H1 (cell line): ENCODE measurements at regions not wholly inside any gene's neighbourhood (a gene's known extent, or its start where the extent isn't known, plus 50 kb on each side); places are given as distances from the start of the nearest gene placed in this dataset.

ENCODE experiments used
- CTCF ChIA-PET: fragments of 300-600 bp; sonication (Branson Sonifier 250); formaldehyde crosslinking; loops from one replicate; lab custom pipeline; 2021; ENCODE audit not compliant: partially characterized antibody; lab: Charles Lee
- POLR2A ChIA-PET: fragments of 300-600 bp; sonication (Branson Sonifier 250); formaldehyde crosslinking; loops from one replicate; lab custom pipeline; 2021; ENCODE audit warnings: inconsistent platforms; ENCODE audit not compliant: partially characterized antibody; lab: Charles Lee
- DNase-seq, 2 experiments: peaks; one replicate each; pipeline versions ENCODE4 v3.0.0 to v3.0.0-alpha.2; 2010 to 2022; ENCODE audit warnings: low spot score in 2 of 2, low read depth in 1 of 2, mixed read lengths in 1 of 2
- FAIRE-seq: peaks from 2 replicates; lab custom pipeline; 2011; peaks lifted over from hg19 to GRCh38; lab: Jason Lieb, UNC
- H2AFZ ChIP-seq: 2 replicates; pipeline ENCODE4 v1.8.1; 2012; ENCODE audit warnings: low read length, inconsistent platforms
- H2AK5ac ChIP-seq: 2 replicates; pipeline ENCODE4 v1.6.1; 2013; ENCODE audit warnings: low read depth, low read length
- H2BK120ac ChIP-seq: replicated peaks from 2 replicates; pipeline ENCODE3; 2013; ENCODE audit warnings: low read depth, low read length, inconsistent platforms
- H2BK12ac ChIP-seq: 2 replicates; pipeline ENCODE4 v1.6.1; 2013; ENCODE audit warnings: low read depth, low read length
- H2BK15ac ChIP-seq: 2 replicates; pipeline ENCODE4 v1.6.1; 2013; ENCODE audit warnings: low read length
- H2BK20ac ChIP-seq: 2 replicates; pipeline ENCODE4 v1.6.1; 2013; ENCODE audit warnings: low read length
- H2BK5ac ChIP-seq: 2 replicates; pipeline ENCODE4 v1.6.1; 2013; ENCODE audit warnings: low read depth, low read length
- H3K14ac ChIP-seq: 2 replicates; pipeline ENCODE4 v1.6.1; 2013; ENCODE audit warnings: inconsistent platforms; ENCODE audit not compliant: insufficient read length
- H3K18ac ChIP-seq: 2 replicates; pipeline ENCODE4 v1.6.1; 2013; ENCODE audit warnings: low read length; ENCODE audit errors: extremely low read depth
- H3K23ac ChIP-seq: 2 replicates; pipeline ENCODE4 v1.6.1; 2013; ENCODE audit warnings: inconsistent platforms; ENCODE audit not compliant: insufficient read length
- H3K23me2 ChIP-seq: 2 replicates; pipeline ENCODE4 v1.6.1; 2013; ENCODE audit warnings: low read depth, low read length
- H3K27ac ChIP-seq: 2 replicates; pipeline ENCODE4 v1.6.1; 2011; ENCODE audit warnings: low read depth, low read length, inconsistent platforms
- H3K27me3 ChIP-seq, 4 experiments: replicated peaks in 1 of 4; 1 replicate in 1 of 4; 2 replicates in 3 of 4; pipeline versions ENCODE4 v1.6.1 to v1.8.1; 2011 to 2013; ENCODE audit warnings: low read length in 3 of 4, mild to moderate bottlenecking in 3 of 4, inconsistent platforms in 2 of 4, mixed read lengths in 2 of 4, moderate library complexity in 1 of 4; ENCODE audit not compliant: control insufficient read depth in 3 of 4, insufficient read depth in 3 of 4; ENCODE audit errors: extremely low read depth in 1 of 4
- H3K36me3 ChIP-seq, 4 experiments: 2 replicates each; pipeline versions ENCODE4 v1.6.1 to v1.8.1; 2011 to 2013; ENCODE audit warnings: mild to moderate bottlenecking in 4 of 4, low read length in 3 of 4, moderate library complexity in 2 of 4, control low read depth in 1 of 4, inconsistent platforms in 1 of 4; ENCODE audit not compliant: insufficient read depth in 4 of 4, control insufficient read depth in 2 of 4
- H3K4ac ChIP-seq: replicated peaks from 2 replicates; pipeline ENCODE3; 2013; ENCODE audit warnings: low read length, low read depth, mixed read lengths, inconsistent platforms; ENCODE audit not compliant: insufficient read length
- H3K4me1 ChIP-seq, 4 experiments: replicated peaks in 1 of 4; 1 replicate in 1 of 4; 2 replicates in 3 of 4; pipeline versions ENCODE4 v1.6.1 to v1.8.1; 2011 to 2013; ENCODE audit warnings: low read length in 3 of 4, inconsistent platforms in 2 of 4, mixed read lengths in 1 of 4; ENCODE audit not compliant: insufficient read depth in 4 of 4, control insufficient read depth in 3 of 4
- H3K4me2 ChIP-seq, 2 experiments: 2 replicates each; pipeline versions ENCODE4 v1.6.1 to v1.8.1; 2011 to 2013; ENCODE audit warnings: low read depth in 2 of 2, low read length in 2 of 2, control low read depth in 1 of 2, inconsistent platforms in 1 of 2, mild to moderate bottlenecking in 1 of 2; ENCODE audit not compliant: insufficient read depth in 1 of 2
- H3K4me3 ChIP-seq, 4 experiments: fragments of 200-600, 300-600 bp in 1 of 4; sonication (generic), shearing (Covaris generic), sonication (Bioruptor Twin) in 1 of 4; 2 replicates each; pipeline versions ENCODE4 v1.5.1 to v1.8.1; 2011 to 2016; ENCODE audit warnings: low read length in 4 of 4, low read depth in 3 of 4, control low read depth in 2 of 4, inconsistent platforms in 2 of 4, mild to moderate bottlenecking in 2 of 4, mixed read lengths in 1 of 4, moderate library complexity in 1 of 4; ENCODE audit not compliant: insufficient read depth in 2 of 4; ENCODE audit errors: extremely low read depth in 1 of 4
- H3K56ac ChIP-seq: replicated peaks from 2 replicates; pipeline ENCODE3; 2013; ENCODE audit warnings: low read depth, mild to moderate bottlenecking, mixed read lengths, low read length, inconsistent platforms; ENCODE audit not compliant: insufficient read length
- H3K79me1 ChIP-seq: 2 replicates; pipeline ENCODE4 v1.6.1; 2013; ENCODE audit warnings: low read depth, low read length, control low read depth
- H3K79me2 ChIP-seq, 2 experiments: 2 replicates each; pipeline versions ENCODE4 v1.6.1 to v1.8.1; 2012 to 2013; ENCODE audit warnings: low read length in 2 of 2, mild to moderate bottlenecking in 2 of 2, inconsistent platforms in 1 of 2; ENCODE audit not compliant: insufficient read depth in 2 of 2, control insufficient read depth in 1 of 2
- H3K9ac ChIP-seq, 4 experiments: replicated peaks in 1 of 4; 1 replicate in 1 of 4; 2 replicates in 3 of 4; pipeline versions ENCODE4 v1.6.1 to v1.8.1; 2011 to 2013; ENCODE audit warnings: low read depth in 3 of 4, low read length in 3 of 4, control low read depth in 2 of 4, mild to moderate bottlenecking in 2 of 4, moderate library complexity in 2 of 4, inconsistent platforms in 1 of 4; ENCODE audit errors: extremely low read depth in 1 of 4
- H3K9me3 ChIP-seq, 2 experiments: 2 replicates each; pipeline versions ENCODE4 v1.6.1 to v1.8.1; 2012 to 2013; ENCODE audit warnings: mild to moderate bottlenecking in 2 of 2, moderate library complexity in 2 of 2, control low read depth in 1 of 2, inconsistent platforms in 1 of 2, low read depth in 1 of 2, low read length in 1 of 2, mixed read lengths in 1 of 2; ENCODE audit not compliant: insufficient read depth in 2 of 2
- H4K20me1 ChIP-seq, 2 experiments: replicated peaks in 1 of 2; 2 replicates each; pipeline versions ENCODE3 to v1.8.1; 2011 to 2013; ENCODE audit warnings: inconsistent platforms in 2 of 2, low read length in 2 of 2, mild to moderate bottlenecking in 1 of 2; ENCODE audit not compliant: insufficient read depth in 2 of 2, control insufficient read depth in 1 of 2
- H4K5ac ChIP-seq: 2 replicates; pipeline ENCODE4 v1.6.1; 2013; ENCODE audit warnings: low read length, low read depth, mixed read lengths, inconsistent platforms; ENCODE audit not compliant: insufficient read length
- H4K8ac ChIP-seq: 2 replicates; pipeline ENCODE4 v1.8.0; 2013; ENCODE audit warnings: mild to moderate bottlenecking, moderate library complexity, low read length, inconsistent platforms; ENCODE audit not compliant: insufficient read depth; ENCODE audit errors: extremely low read depth
- H4K91ac ChIP-seq: replicated peaks from 2 replicates; pipeline ENCODE3; 2013; ENCODE audit warnings: low read length, mixed read lengths, inconsistent platforms; ENCODE audit not compliant: insufficient read length
- CBX8 ChIP-seq: fragments of 300-800, 300-1000 bp; sonication (generic); IDR thresholded peaks from 2 replicates; pipeline ENCODE4 v1.7.1; 2016; ENCODE audit warnings: low read depth, low read length, borderline replicate concordance
- WGBS, 2 experiments: shearing (Covaris generic) in 1 of 2; methylation state at CpG; one replicate each; pipeline versions ENCODE4 v1.1.6 to v1.1.7; 2013 to 2015; ENCODE audit warnings: low lambda C conversion rate in 2 of 2, mixed read lengths in 2 of 2, inconsistent platforms in 1 of 2, low coverage in 1 of 2, missing lambda C conversion rate in 1 of 2; ENCODE audit not compliant: insufficient replicate concordance in 2 of 2, insufficient coverage in 1 of 2, insufficient read length in 1 of 2; ENCODE audit errors: extremely low coverage in 1 of 2, missing lambda C conversion rate in 1 of 2; 5-methylcytosine and 5-hydroxymethylcytosine counted together

- Histone ChIP-seq H3K4me3 (no peak overlapping the region), H3K4me1 (0 out of 7 replicates have a peak, but pooled peaks cover 0 to 3% (median 0%) of the 10 kb centered on the region in 4 experiments), H2BK12ac (no peak overlapping the region), H3K79me1 (no peaks in the 10 kb centered on the region), H3K23me2 (no peaks in the 10 kb centered on the region; the same call in 1 of the 2 replicates), H4K20me1 (no peaks in the 10 kb centered on the region), H2BK120ac (no peak overlapping the region), H2BK5ac (no peak overlapping the region), H2AFZ (no peak overlapping the region)
- TF ChIP-seq CBX8 = no peak
- TF ChIP-seq, all 59 proteins: peak for 0
- no peak overlapping the region for H2AK5ac ChIP-seq
- H3K14ac ChIP-seq = no peak overlapping the region
- H2BK15ac ChIP-seq = no peak overlapping the region
- H3K27ac ChIP-seq = no peak overlapping the region
- CTCF ChIA-PET = interaction anchor here (0.6 to 1.4 kb wide), 4 partner anchors 9 to 269 kb away, joined by 3 to 5 read pairs (median 4); no protein-coding TSS in a partner anchor
- no peak for FAIRE-seq
- H3K23ac ChIP-seq = no peak overlapping the region
- H3K36me3 ChIP-seq = no peaks in the 10 kb centered on the region
- H3K4me2 ChIP-seq = no peak overlapping the region
- no peak overlapping the region for H3K18ac ChIP-seq
- H4K8ac ChIP-seq = no peak overlapping the region
- no peak overlapping the region for H3K9ac ChIP-seq
- H3K4ac ChIP-seq = no peak overlapping the region
- WGBS, 2 experiments = 95% methylated on average over 2 of the region's 2 CpGs; no CpG with 5 or more reads in 1 of the 2 experiments
- POLR2A ChIA-PET = no interaction called here
- H2BK20ac ChIP-seq = no peak overlapping the region
- H3K56ac ChIP-seq = no peak overlapping the region
- no peaks in the 10 kb centered on the region for H3K9me3 ChIP-seq
- no peaks in the 10 kb centered on the region for H3K79me2 ChIP-seq
- H4K91ac ChIP-seq = no peak overlapping the region
- no peaks in the 10 kb centered on the region for H3K27me3 ChIP-seq
- DNase-seq = no peak
- no peak overlapping the region for H4K5ac ChIP-seq
Observed at GRCh38 chr20:7657569-7657968, 282.7 kb downstream of the HAO1 start.
